ENCODE measurements at regions not wholly inside any gene's neighbourhood (a gene's known extent, or its start where the extent isn't known, plus 50 kb on each side); places are given as distances from the start of the nearest gene placed in this dataset.
"Not testable (repeated sequence)": the region's sequence is repeated elsewhere in the genome, so short reads cannot be mapped to it uniquely, and the experiment has no call there.

DNA sequence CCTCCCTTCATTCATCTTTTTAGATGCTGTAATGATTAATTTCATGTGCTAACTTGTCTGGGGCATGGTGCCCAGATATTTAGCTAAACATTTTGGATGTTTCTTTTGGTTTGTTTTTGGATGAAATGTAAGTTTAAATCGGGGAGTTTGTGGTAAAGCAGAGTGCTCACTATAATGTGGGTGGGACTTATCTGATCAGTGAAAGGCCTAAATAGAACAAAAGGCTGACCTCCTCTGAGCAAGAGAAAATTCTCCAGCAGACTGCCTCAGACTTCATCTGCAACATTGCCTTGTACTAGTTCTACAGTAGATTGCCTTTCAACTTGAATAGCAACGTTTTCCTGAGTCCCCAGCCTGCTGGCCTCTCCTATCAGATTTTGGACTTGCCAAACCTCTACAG, 183.6 kb downstream of the S1PR1 start:
- DNase-seq (ENCODE audit: low spot score): no peak

DNA sequence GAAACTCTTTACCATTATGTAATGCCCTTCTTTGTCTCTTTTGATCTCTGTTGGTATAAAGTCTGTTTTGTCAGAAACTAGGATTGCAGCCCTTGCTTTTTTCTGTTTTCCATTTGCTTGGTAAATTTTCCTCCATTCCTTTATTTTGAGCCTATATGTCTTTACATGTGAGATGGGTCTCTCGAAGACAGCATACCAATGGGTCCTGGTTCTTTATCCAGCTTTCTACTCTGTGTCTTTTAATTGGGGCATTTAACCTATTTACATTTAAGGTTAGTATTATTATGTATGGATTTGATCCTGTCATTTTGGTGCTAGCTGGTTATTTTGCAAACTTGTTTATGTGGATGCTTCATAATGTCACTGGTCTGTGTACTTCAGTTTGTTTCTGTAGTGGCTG, 191.3 kb downstream of the S1PR1 start:
- not testable (repeated sequence) for DNase-seq (ENCODE audit: low spot score)

DNA sequence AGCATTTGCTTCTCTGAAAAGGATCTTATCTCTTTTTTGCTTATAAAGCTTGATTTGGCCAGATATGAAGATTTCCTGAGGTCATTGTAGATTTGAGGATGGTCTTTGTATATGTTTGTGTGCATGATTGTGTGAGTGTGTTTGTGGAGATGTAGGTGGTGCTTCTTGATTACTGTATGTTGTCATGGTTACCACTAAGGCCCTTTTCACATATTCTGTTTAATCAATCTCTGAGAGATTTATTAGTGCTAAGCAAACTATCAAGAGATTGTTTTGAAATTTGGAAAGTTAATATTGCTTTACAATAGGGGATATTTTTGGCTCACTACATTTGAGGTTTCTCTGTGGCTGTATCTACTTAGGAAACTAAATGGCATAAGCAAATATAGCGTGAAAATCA, 191.7 kb downstream of the S1PR1 start:
- DNase-seq (ENCODE audit: low spot score): no peak

DNA sequence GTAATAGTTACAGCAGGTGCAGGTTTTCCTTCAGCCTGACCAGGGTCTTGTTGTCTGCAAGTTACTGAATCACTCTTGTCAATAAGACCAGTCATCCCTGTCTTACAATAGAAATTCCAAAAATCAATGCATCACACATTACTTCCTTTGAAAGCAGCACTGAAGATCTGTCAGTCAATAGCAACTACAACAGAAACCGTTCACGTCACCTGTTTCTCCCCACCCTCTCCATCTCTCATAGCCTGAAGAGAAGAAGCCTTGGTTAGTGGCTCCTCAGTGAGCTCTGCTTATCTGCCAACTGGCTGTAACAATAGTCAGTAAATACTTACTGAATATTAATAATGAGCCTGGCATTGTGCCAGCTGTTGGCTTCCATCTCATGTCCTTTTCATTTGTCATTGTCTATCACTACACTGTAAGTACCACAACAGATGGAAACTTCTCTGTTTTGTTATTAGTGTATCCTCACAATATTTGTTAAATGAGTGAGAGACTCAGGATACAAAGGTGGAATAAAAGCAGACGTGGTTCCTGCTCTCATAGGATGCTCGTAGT, 195.2 kb downstream of the S1PR1 start:
- no peak for DNase-seq (ENCODE audit: low spot score)

DNA sequence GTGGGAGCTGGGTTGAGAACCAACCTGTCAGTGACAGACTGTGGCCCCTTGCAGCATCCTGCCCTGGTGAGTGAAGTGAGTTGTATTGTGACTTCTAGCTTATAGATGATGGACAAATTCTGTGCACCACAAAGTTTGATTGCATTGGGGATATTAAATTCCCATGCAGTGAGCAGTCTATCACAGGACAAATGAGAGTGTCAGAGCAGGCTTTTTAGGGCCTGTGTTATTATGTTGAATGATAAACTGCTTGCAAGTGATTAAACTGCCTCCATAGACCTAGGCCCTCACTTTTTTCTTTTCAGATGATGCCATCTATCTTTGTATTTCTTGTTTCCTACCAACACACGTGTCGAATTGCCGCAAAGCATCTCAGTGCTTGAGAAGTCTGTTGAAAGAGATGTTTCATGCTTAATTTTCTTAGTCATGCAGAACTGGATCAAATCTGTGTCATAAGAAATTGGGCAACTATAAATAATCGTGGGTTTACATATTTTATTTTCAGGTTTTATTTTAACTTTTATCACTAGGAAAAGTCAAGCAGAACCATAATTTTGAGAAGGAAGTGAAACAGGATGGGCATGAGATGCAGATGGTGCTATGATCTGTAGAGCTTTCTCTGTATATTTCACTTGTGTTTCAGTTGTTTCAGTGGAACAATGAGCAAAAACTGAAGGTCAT, 199.2 kb downstream of the S1PR1 start:
- DNase-seq (ENCODE audit: low spot score): no peak

GRCh38 chr1:101437800-101438199, 201.0 kb downstream of the S1PR1 start:
- no peak for DNase-seq (ENCODE audit: low spot score)

DNA sequence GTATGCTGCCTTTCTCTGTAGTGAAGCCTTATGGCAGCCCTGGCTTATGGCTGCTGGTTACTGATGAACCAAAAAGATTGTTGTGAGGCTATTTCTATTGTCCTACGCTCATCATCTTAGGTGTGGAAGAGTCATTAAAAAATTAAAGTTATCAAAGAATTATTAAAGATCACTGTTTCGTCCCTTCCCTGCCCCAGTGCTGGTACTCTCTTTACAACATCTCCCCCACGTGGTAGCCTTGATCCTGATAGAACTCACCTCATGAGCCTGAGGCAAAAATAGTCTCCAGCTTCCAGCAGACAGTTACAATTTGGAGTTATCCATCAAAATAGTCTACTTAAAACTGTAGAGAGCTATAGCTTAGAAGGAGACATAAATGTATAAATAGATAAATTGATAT, 201.5 kb downstream of the S1PR1 start:
- DNase-seq (ENCODE audit: low spot score): no peak

GRCh38 chr1:101440485-101440884, 203.7 kb downstream of the S1PR1 start:
- DNase-seq (ENCODE audit: low spot score): no peak

DNA sequence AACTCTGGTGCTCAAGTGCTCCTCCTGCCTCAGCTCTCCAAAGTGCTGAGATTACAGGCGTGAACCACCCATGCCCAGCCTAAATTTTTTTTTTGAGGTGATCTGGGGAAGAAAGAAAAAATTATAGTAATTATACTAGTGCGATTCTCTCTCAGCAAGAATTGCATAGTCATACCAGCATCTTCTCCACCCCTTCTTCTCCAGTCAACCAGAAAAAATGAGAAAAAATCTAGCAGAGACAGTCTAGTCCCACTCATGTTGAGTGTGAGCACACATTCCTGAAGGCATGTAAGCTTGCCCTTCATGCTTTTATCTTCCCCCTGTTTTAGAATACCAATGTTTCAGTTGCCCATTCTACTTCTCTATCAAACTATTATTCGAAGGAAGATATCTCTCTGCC, 207.6 kb downstream of the S1PR1 start:
- DNase-seq (ENCODE audit: low spot score): no peak

DNA sequence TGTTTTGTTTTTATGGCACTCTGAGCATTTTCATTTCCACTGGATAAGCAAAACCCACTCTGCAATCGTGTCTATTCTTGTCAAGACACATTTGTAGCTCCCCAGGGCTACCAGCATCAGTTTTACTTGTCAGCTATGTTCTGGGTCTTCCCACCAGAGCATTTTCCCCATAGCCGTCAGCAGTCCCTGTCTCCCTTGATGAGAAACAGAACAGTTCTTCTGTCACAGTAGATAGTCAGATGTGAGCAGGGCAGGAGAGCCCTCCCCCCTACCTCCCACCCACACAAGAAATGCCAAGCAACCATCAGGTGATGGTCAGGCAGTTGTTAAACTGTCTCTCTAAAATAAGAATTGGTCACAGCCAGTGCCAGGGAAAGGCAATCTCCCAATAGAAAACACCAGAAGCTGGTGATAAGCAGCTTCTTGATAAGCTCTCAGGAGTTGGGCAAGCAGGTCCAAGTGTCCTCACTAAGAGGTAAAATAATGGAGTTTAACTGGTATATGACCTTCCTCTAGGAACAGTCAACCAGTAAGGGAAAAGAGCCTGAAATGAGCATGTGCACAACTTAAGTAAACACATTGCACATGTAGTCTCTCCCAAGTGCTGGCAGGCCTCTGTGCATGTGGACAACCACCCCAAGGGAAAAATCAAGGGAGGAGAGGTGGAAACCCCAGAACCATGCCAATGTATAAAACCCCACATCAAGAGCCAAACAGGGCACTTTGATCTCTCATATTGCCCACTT, 208.2 kb downstream of the S1PR1 start:
- DNase-seq (ENCODE audit: low spot score): no peak

- no peak for DNase-seq (ENCODE audit: low spot score)
These were observed 211.2 kb downstream of the S1PR1 start for GRCh38 chr1:101448018-101448417.

DNA sequence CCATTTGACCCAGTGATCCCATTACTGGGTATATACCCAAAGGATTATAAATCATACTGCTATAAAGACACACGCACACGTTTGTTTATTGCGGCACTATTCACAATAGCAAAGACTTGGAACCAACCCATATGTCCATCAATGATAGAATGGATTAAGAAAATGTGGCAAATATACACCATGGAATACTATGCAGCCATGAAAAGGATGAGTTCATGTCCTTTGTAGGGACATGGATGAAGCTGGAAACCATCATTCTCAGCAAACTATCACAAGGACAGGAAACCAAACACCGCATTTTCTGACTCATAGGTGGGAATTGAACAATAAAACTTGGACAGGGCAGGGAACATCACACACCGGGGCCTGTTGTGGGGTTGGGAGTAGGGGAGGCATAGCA, 213.9 kb downstream of the S1PR1 start:
- not testable (repeated sequence) for DNase-seq (ENCODE audit: low spot score)

- no peak for DNase-seq (ENCODE audit: low spot score)
These were observed 215.1 kb downstream of the S1PR1 start for GRCh38 chr1:101451888-101452287.

- DNase-seq (ENCODE audit: low spot score): no peak
These were observed 216.0 kb downstream of the S1PR1 start for GRCh38 chr1:101452825-101453224.

- DNase-seq (ENCODE audit: low spot score): no peak
These were observed 217.0 kb downstream of the S1PR1 start for GRCh38 chr1:101453844-101454243.

GRCh38 chr1:101455166-101455565, 218.3 kb downstream of the S1PR1 start:
- no peak for DNase-seq (ENCODE audit: low spot score)

- DNase-seq (ENCODE audit: low spot score): no peak
These were observed 223.9 kb downstream of the S1PR1 start for GRCh38 chr1:101460739-101461138.

DNA sequence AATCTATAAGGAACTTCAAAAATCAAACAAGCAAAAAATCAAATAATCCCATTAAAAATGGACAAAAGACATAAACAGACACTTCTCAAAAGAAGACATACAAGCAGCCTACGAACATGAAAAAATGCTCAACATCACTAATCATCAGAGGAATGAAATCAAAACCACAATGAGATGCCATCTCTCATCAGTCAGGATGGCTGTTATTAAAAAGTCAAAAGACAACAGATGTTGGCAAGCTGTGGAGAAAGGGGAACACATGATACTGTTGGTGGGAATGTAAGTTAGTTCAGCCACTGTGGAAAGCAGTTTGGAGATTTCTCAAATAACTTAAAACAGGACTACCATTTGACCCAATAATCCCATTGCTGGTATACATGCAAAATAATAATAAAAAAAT, 226.4 kb downstream of the S1PR1 start:
- no peak for DNase-seq (ENCODE audit: low spot score)

- no peak for DNase-seq (ENCODE audit: low spot score)
These were observed 229.1 kb downstream of the S1PR1 start for GRCh38 chr1:101465941-101466340.

DNA sequence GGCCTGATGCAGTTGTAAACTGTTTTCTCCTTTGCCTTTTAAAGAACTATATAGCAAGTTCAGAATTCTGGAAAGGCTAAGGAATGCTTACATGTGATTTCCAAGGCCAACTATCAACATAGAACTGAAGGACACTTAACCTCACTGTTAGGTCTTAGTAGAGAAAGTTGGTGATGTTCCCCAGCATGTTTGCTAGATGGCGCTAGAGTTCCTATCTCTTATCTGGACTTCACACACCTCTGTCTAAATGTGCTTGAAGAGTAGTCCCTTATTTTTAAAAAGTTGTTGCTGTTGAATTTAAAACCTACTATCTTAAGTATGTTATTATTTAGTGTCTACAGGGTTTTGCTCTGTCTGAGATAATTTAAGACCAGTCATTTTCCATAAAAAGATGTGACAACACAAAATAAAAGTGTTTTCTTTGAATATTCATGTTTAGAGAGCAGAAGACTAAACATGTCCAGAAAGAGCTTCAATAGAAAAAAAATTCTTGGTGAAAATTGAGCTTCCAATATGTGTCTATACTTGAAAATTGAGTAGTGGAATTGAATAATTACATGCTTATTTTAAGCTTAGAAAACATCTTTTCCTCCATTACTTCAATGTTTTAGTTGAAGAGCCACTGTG, 237.3 kb downstream of the S1PR1 start:
- DNase-seq (ENCODE audit: low spot score): peak; percentile 8

- no peak for DNase-seq (ENCODE audit: low spot score)
These were observed 239.7 kb downstream of the S1PR1 start for GRCh38 chr1:101476541-101476940.

GRCh38 chr1:101479945-101480344, 243.1 kb downstream of the S1PR1 start:
- no peak for DNase-seq (ENCODE audit: low spot score)

- DNase-seq (ENCODE audit: low spot score): no peak
These were observed 245.5 kb downstream of the S1PR1 start for GRCh38 chr1:101482306-101482705.

All from A172 (cell line).